Astrocyte of the spinal cord (primary cell): ENCODE measurements at regions not wholly inside any gene's neighbourhood (a gene's known extent, or its start where the extent isn't known, plus 50 kb on each side); places are given as distances from the start of the nearest gene placed in this dataset.
"Not testable (repeated sequence)": the region's sequence is repeated elsewhere in the genome, so short reads cannot be mapped to it uniquely, and the experiment has no call there.

Experiments
- DNase-seq: peaks from one replicate; pipeline ENCODE4 v3.0.0; 2011; ENCODE audit warnings: low read depth, low spot score
- H3K4me3 ChIP-seq: 2 replicates; pipeline ENCODE4 v1.5.1; 2011; ENCODE audit warnings: low read depth, mild to moderate bottlenecking, low read length, moderate library complexity
- in situ Hi-C: cut with HindIII; loops from 2 replicates; pipeline ENCODE4 v1.10.0; 2017; ENCODE audit warnings: low sequenced_read_pairs
- TF ChIP-seq, protein P1 (sequence below): IDR thresholded peaks from 2 replicates; pipeline ENCODE4 v1.5.1; 2012; ENCODE audit warnings: low read depth, mild to moderate bottlenecking, low read length, inconsistent platforms

DNA sequence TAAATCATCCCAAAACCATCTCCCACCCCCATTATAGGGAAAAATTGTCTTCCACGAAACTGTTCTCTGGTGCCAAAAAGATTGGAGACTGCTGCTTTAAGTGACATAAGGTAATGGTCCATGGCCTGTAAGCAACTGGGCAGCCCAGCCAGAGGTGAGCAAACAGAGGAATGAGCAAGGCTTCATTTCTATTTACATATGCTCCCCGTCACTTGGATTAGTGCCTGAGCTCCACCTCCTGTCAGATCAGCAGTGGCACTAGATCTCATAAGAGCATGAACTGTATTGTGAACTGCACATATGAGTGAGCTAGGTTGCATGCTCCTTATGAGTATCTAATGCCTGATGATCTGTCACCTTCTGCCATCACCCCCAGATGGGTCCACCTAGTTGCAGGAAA, 1159.8 kb upstream of the ALCAM start:
- H3K4me3 ChIP-seq = no peak overlapping the region
- in situ Hi-C loops = no loop called here
- DNase-seq = no peak
- TF ChIP-seq, protein P1, sequence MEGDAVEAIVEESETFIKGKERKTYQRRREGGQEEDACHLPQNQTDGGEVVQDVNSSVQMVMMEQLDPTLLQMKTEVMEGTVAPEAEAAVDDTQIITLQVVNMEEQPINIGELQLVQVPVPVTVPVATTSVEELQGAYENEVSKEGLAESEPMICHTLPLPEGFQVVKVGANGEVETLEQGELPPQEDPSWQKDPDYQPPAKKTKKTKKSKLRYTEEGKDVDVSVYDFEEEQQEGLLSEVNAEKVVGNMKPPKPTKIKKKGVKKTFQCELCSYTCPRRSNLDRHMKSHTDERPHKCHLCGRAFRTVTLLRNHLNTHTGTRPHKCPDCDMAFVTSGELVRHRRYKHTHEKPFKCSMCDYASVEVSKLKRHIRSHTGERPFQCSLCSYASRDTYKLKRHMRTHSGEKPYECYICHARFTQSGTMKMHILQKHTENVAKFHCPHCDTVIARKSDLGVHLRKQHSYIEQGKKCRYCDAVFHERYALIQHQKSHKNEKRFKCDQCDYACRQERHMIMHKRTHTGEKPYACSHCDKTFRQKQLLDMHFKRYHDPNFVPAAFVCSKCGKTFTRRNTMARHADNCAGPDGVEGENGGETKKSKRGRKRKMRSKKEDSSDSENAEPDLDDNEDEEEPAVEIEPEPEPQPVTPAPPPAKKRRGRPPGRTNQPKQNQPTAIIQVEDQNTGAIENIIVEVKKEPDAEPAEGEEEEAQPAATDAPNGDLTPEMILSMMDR = no peak

DNA sequence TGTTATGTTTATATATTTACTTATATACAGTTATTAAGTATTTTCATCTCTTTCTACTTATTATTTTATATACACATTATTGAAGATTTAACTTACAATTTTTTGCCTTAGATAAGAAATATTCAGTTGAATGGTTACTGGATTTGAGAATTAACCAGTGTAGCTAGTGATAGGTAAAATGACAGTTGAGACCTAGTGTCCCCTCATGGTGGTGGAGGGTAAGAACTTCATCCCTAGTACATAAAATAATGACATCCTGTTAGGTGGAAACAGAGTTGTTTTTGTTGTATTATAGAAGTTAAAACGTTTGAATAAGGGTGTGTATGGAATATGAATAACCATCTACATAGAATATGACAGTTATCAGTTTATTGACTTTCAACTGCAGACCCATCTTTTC, 1152.4 kb upstream of the ALCAM start:
- H3K4me3 ChIP-seq = no peak overlapping the region
- DNase-seq = no peak
- TF ChIP-seq, protein P1 = no peak
- in situ Hi-C loops = no loop called here

DNA sequence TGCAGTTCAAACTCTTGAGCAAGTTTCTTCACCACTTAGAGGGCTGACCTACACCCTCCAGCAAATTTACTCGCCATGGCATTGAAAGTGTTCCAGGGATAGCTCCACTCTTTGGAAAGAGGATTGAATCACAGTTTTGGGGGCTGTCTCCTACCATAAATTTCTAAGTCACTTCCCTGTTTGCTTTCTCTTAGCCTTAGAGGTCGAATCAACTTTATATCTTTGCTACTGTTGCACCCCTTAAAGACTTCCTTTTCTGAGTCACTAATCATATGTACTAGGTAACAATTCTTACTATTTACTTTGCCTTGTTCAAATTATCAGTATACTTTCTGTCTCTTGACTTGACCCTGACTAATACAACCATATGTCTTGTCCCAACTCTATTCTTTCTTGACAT, 1151.8 kb upstream of the ALCAM start:
- no peak for DNase-seq
- H3K4me3 ChIP-seq = no peak overlapping the region
- TF ChIP-seq, protein P1 = no peak
- in situ Hi-C loops = no loop called here

DNA sequence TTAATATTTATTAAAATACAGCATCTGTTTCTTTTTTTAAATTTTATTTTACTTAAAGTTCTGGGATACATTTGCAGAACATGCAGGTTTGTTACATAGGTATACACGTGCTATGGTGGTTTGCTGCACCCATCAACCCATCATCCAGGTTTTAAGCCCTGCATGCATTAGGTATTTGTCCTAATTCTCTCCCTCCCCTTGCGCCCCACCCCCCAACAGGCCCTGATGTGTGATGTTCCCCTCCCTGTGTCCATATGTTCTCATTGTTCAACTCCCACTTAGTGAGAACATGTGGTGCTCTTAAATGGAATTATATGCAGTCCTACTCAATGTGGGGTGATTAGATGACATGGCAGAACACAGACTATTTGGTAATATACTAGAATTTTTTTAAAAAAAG, 1147.7 kb upstream of the ALCAM start:
- DNase-seq, H3K4me3 ChIP-seq, in situ Hi-C loops: not testable (repeated sequence)

DNA sequence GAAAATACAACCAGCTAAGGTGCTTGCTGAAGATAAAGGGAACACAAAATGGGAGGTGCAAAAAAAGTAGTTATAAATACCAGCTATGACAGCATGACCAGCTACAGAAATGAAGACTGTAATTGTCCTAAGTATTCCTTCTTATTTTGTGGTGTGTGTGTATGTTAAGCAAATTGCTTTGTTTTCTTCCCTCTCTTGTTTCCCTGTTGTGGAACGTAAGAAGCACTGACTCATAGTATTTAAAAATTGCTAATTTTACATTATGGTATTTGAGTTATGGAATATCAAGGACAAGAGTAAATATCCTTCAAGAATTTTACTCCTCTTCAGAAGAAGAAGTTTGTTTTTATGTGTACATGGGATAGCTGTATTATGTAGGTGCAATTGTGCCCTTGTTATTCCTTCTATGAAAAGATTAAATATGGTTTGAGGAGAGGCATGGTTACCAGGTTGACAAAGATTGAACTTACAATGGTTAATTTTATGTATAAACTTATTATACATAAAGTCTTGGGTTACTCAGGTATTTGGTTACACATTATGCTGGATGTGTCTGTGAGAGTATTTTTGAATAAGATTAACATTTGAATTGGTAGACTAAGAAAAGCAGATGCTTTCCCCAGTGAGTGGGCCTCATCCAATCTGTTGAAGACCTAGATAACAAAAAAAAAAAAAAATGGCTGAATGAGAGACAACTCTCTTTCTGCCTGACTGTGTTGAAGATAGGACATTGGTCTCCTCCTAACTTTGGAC, 1132.1 kb upstream of the ALCAM start:
- H3K4me3 ChIP-seq = no peak overlapping the region
- in situ Hi-C loops = no loop called here
- TF ChIP-seq, protein P1 = no peak
- no peak for DNase-seq

DNA sequence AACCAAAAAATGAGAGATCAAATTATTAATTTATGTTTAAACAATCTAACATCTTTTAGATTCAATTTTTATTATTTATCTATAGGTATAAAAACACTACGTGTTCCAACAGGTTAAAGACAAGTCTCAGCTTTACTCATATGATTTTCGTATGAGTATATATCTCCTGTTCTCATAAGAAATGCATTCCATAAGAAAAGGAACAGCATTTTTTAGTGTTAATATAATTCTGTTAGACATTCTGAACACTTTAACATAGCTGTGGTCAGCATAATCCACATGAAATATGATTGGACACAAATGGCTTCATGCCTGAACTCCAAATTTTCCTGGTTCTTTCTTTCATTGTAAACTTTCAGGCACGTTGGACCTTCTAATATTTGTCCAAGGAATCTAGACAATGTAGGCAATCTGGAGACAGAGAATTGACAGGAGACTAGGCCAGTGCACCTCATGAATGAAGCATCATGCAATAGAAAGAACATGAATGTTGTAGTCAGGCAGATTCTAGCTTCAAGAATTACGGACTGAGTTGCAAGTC, 1122.0 kb upstream of the ALCAM start:
- no peak for DNase-seq
- in situ Hi-C loops = no loop called here
- no peak overlapping the region for H3K4me3 ChIP-seq
- TF ChIP-seq, protein P1 = no peak

DNA sequence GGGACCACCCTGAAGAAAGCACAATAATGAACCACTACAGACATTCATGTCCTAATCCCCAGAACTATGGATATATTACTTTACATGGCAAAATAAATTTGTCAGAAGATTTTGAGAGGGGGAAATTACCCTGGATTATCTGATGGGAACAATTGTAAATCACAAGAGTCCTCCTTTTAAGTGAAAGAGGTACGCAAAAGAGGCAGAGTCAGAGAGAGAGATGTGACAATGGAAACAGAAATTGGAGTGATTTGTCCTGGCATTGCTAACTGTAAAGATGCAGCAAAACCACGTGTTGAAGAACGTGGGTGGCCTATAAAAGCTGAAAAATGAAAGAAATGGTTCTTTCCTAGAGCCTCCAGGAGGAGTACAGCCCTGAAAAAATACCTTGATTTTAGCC, 1121.4 kb upstream of the ALCAM start:
- TF ChIP-seq, protein P1 = no peak
- in situ Hi-C loops = no loop called here
- DNase-seq = no peak
- no peak overlapping the region for H3K4me3 ChIP-seq
